Sigmoid colon (tissue), 6 donors: ENCODE measurements at regions not wholly inside any gene's neighbourhood (a gene's known extent, or its start where the extent isn't known, plus 50 kb on each side); places are given as distances from the start of the nearest gene placed in this dataset.

Experiments used
- DNase-seq: peaks from one replicate; pipeline ENCODE4 v3.0.0-alpha.2; 2019
- H3K27ac ChIP-seq, 4 donors: fragments of 200-600 bp; sonication (generic); one replicate each; pipeline ENCODE4 v1.5.1; 2016 to 2019; ENCODE audit warnings: mild to moderate bottlenecking in 1 of 4
- H3K27me3 ChIP-seq, 3 donors: fragments of 200-600 bp; sonication (generic); one replicate each; pipeline ENCODE4 v1.5.1; 2019; ENCODE audit warnings: mild to moderate bottlenecking in 1 of 3
- H3K36me3 ChIP-seq, 4 donors: fragments of 200-600 bp; sonication (generic); one replicate each; pipeline ENCODE4 v1.5.1; 2016 to 2019
- H3K4me1 ChIP-seq, 4 donors: fragments of 200-600 bp; sonication (generic); one replicate each; pipeline ENCODE4 v1.5.1; 2017 to 2019
- H3K4me3 ChIP-seq, 4 donors: fragments of 200-600 bp; sonication (generic); one replicate each; pipeline ENCODE4 v1.5.1; 2017 to 2019; ENCODE audit warnings: mild to moderate bottlenecking in 2 of 4, moderate library complexity in 1 of 4
- H3K9me3 ChIP-seq, 4 donors: fragments of 200-600 bp in 3 of 4; sonication (generic) in 3 of 4; one replicate each; pipeline versions ENCODE4 v1.5.1 to v1.6.1; 2013 to 2019
- EP300 ChIP-seq, 4 donors: sonication (generic); formaldehyde crosslinking; IDR thresholded peaks; one replicate each; pipeline ENCODE4 v1.6.1; 2017; ENCODE audit warnings: antibody characterized with exemption in 4 of 4
- POLR2A ChIP-seq, 2 donors: fragments of 450-650 bp; IDR thresholded peaks; one replicate each; pipeline ENCODE4 v1.6.1; 2016; ENCODE audit warnings: antibody characterized with exemption in 2 of 2, mild to moderate bottlenecking in 2 of 2, moderate library complexity in 2 of 2
- POLR2AphosphoS5 ChIP-seq, 4 donors: sonication (generic); formaldehyde crosslinking; IDR thresholded peaks; one replicate each; pipeline ENCODE4 v1.6.1; 2017; ENCODE audit warnings: antibody characterized with exemption in 4 of 4
- WGBS, 2 donors: extraction: QIAGEN DNeasy Blood & Tissue Kit; methylation state at CpG; one replicate each; pipeline ENCODE4 v1.1.7; 2013; 5-methylcytosine and 5-hydroxymethylcytosine counted together
- intact Hi-C: fragments of 100-400 bp; cut with DNase I; formaldehyde crosslinking; loops from one replicate; pipeline ENCODE4 v1.15.1; 2023
- TF ChIP-seq, protein P1 (sequence below), 4 experiments: fragments of 450-650 bp in 3 of 4; fragments of 200-600 bp in 1 of 4; IDR thresholded peaks; one replicate each; pipeline ENCODE4 v1.5.1; 2016 to 2019; ENCODE audit warnings: antibody characterized with exemption in 4 of 4, mild to moderate bottlenecking in 3 of 4, moderate library complexity in 2 of 4
- donor health status: healthy with polysubstance abuse.
- donor health status: healthy.

DNA sequence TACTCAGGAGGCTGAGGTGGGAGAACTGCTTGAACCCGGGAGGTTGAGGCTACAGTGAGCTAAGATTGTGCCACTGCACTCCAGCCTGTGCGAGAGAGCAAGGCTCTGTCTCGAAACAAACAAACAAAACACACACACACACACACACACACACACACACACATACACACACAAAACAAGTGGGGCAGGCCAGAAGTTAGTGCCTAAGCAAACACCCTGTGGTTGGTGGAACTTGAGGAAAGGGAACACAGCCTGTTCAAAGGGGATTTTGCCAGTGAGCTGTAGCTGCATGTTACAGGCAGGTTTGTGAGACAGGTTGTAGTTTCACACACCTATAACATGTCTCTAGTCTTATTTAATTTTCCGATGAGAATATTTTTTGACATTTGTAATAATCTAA, 175.3 kb upstream of the CLEC14A start:
- Histone ChIP-seq H3K4me3 (no peak overlapping the region), H3K27ac (no peak overlapping the region), H3K9me3 (no peaks in the 10 kb centered on the region), H3K36me3 (no peaks in the 10 kb centered on the region), H3K4me1 (no peaks in the 10 kb centered on the region), H3K27me3 (no peaks in the 10 kb centered on the region)
- 77 to 84% methylated on average over 4 of the region's 4 CpGs for WGBS, 2 donors
- DNase-seq: no peak
- intact Hi-C loops: no loop called here
- TF ChIP-seq POLR2A (IDR thresholded peaks at IDR 0.05): no peak
- TF ChIP-seq, protein P1, sequence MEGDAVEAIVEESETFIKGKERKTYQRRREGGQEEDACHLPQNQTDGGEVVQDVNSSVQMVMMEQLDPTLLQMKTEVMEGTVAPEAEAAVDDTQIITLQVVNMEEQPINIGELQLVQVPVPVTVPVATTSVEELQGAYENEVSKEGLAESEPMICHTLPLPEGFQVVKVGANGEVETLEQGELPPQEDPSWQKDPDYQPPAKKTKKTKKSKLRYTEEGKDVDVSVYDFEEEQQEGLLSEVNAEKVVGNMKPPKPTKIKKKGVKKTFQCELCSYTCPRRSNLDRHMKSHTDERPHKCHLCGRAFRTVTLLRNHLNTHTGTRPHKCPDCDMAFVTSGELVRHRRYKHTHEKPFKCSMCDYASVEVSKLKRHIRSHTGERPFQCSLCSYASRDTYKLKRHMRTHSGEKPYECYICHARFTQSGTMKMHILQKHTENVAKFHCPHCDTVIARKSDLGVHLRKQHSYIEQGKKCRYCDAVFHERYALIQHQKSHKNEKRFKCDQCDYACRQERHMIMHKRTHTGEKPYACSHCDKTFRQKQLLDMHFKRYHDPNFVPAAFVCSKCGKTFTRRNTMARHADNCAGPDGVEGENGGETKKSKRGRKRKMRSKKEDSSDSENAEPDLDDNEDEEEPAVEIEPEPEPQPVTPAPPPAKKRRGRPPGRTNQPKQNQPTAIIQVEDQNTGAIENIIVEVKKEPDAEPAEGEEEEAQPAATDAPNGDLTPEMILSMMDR (IDR thresholded peaks at IDR 0.05): no peak
- TF ChIP-seq EP300 (IDR thresholded peaks at IDR 0.05): no peak
- no peak for TF ChIP-seq POLR2AphosphoS5 (IDR thresholded peaks at IDR 0.05)

DNA sequence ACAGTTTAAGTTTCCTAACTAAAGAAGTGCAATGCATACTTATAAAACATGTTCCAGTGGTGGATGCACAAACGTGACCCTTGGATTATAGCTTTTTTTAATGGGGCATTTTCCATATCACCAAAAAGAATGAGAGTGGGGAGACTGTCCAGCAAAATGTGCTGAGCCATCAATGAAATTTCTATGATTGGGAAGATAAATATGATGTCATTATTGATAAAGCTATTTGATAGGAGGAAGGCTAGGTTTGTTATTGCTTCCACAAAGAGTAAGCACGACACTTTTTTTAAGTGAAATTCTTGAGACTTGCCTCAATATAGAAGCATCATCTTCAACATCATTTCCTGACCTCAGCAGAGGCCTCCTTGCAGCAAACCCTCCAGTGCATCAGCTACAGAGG, 174.6 kb upstream of the CLEC14A start:
- H3K27ac ChIP-seq: no peak overlapping the region
- WGBS, 2 donors: 57 to 75% methylated on average over 2 of the region's 2 CpGs
- intact Hi-C loops: no loop called here
- no peak overlapping the region for H3K4me3 ChIP-seq
- no peaks in the 10 kb centered on the region for H3K4me1 ChIP-seq
- no peak for DNase-seq
- H3K27me3 ChIP-seq: no peaks in the 10 kb centered on the region
- TF ChIP-seq POLR2AphosphoS5 (IDR thresholded peaks at IDR 0.05) (no peak), EP300 (IDR thresholded peaks at IDR 0.05) (no peak), POLR2A (IDR thresholded peaks at IDR 0.05) (no peak)
- TF ChIP-seq, protein P1 (IDR thresholded peaks at IDR 0.05): no peak
- no peaks in the 10 kb centered on the region for H3K36me3 ChIP-seq
- H3K9me3 ChIP-seq: no peaks in the 10 kb centered on the region

DNA sequence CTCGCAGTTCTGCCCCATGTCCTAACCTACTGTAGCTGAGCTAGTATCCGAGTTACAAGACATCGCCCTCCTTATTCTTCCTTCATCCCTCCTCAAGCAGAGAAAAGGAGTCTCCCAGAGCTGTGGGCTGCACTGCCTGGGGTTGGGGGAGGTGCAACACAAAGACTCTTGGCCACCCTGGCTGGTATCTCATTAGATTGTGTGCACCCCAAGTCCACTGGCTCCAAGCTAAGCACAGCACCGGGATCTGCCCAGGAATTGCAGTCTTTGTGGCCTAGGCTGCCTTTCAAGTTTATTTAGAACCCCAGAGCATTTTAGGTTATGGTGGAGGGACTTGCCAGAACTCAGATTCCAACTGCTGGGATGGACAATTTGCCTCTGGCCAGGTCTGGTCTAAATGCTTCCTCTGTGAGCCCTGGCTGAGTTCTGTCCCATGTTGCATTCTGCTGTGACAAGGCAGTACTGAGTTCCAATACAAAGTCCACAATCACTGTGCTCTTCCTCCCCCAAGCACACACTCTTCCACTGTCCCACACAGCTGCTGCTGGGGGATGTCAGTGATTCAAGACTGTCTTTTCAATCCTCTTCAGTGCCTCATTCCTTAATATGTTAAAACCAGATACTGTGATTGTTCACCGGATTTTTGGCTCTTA, 169.6 kb upstream of the CLEC14A start:
- Histone ChIP-seq H3K4me3 (no peak overlapping the region), H3K36me3 (no peaks in the 10 kb centered on the region), H3K9me3 (peaks cover 0 to 8% (median 0%) of the 10 kb centered on the region in 4 donors), H3K4me1 (no peaks in the 10 kb centered on the region), H3K27ac (no peak overlapping the region), H3K27me3 (no peaks in the 10 kb centered on the region)
- WGBS, 2 donors: 90 to 92% methylated on average over 5 of the region's 5 CpGs
- no peak for DNase-seq
- intact Hi-C loops: no loop called here
- no peak for TF ChIP-seq EP300 (IDR thresholded peaks at IDR 0.05)
- TF ChIP-seq POLR2A (IDR thresholded peaks at IDR 0.05): no peak
- TF ChIP-seq POLR2AphosphoS5 (IDR thresholded peaks at IDR 0.05): no peak
- TF ChIP-seq, protein P1 (IDR thresholded peaks at IDR 0.05): no peak

DNA sequence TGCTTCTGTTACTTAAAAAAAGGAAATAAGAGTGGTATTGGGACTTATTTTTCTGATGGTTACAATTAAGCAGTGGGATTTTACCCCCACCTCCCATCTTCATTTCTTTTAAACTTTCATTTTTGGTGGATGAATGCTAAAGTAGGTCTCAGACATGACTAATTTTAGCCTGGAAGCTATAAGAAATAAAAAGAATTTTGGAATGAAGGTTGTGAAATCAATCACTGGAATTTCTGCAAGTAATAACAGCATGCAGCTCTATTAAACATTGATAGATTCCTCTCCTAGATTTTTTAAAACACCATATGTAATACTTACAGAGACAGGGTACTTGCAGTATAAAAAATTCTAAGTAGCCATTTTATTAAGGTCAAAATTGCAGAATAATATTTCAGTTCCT, 164.2 kb upstream of the CLEC14A start:
- intact Hi-C loops: no loop called here
- no peak overlapping the region for H3K4me3 ChIP-seq
- peaks cover 0 to 8% (median 0%) of the 10 kb centered on the region in 4 donors for H3K9me3 ChIP-seq
- no peaks in the 10 kb centered on the region for H3K36me3 ChIP-seq
- H3K27ac ChIP-seq: no peak overlapping the region
- no peak for DNase-seq
- TF ChIP-seq, protein P1 (IDR thresholded peaks at IDR 0.05): no peak
- TF ChIP-seq POLR2AphosphoS5 (IDR thresholded peaks at IDR 0.05) (no peak), EP300 (IDR thresholded peaks at IDR 0.05) (no peak), POLR2A (IDR thresholded peaks at IDR 0.05) (no peak)
- no peaks in the 10 kb centered on the region for H3K4me1 ChIP-seq
- no peaks in the 10 kb centered on the region for H3K27me3 ChIP-seq

DNA sequence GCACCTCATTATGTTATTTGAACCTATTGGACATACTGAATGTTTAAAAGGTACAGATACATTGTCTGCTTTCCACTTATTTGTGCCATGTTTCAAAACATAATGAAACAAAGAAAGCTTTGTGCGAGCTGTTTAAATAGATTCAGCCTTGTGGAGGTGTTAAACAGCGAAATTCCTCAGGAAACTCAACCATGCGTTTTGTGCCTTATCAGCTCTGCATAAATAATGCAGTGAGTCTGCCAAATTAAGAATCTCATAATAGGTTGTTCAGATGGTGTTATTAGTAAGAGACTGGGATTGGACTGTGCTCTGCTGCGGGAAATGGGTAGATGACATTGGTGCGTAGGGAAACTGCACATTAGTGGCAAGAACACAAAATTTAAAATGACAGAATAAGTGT, 163.7 kb upstream of the CLEC14A start:
- Histone ChIP-seq H3K36me3 (no peaks in the 10 kb centered on the region), H3K4me1 (no peaks in the 10 kb centered on the region), H3K27me3 (no peaks in the 10 kb centered on the region), H3K4me3 (no peak overlapping the region), H3K9me3 (peaks cover 0 to 8% (median 0%) of the 10 kb centered on the region in 4 donors), H3K27ac (no peak overlapping the region)
- intact Hi-C loops: no loop called here
- no peak for DNase-seq
- TF ChIP-seq, protein P1 (IDR thresholded peaks at IDR 0.05): no peak
- TF ChIP-seq POLR2AphosphoS5 (IDR thresholded peaks at IDR 0.05): no peak
- no peak for TF ChIP-seq EP300 (IDR thresholded peaks at IDR 0.05)
- no peak for TF ChIP-seq POLR2A (IDR thresholded peaks at IDR 0.05)
- 58 to 77% methylated on average over 5 of the region's 5 CpGs for WGBS, 2 donors
